Upper lobe of right lung (tissue), 1 donor: ENCODE measurements at regions not wholly inside any gene's neighbourhood (a gene's known extent, or its start where the extent isn't known, plus 50 kb on each side); places are given as distances from the start of the nearest gene placed in this dataset.

Source experiments
- ATAC-seq: fragments of 200-7000 bp; cut with Tn5 transposase; one replicate; pipeline ENCODE4 v1.9.1; 2020; ENCODE audit warnings: mild to moderate bottlenecking, moderate library complexity
- DNase-seq: peaks from one replicate; pipeline ENCODE4 v3.0.0-alpha.2; 2020
- H3K27ac ChIP-seq: fragments of 200-600 bp; one replicate; pipeline ENCODE4 v1.8.0; 2022
- H3K27me3 ChIP-seq: fragments of 200-600 bp; one replicate; pipeline ENCODE4 v1.8.0; 2022; ENCODE audit warnings: mild to moderate bottlenecking
- H3K36me3 ChIP-seq: fragments of 200-600 bp; one replicate; pipeline ENCODE4 v1.8.0; 2022
- H3K4me1 ChIP-seq: fragments of 200-600 bp; one replicate; pipeline ENCODE4 v1.8.0; 2022
- H3K4me3 ChIP-seq: fragments of 200-600 bp; one replicate; pipeline ENCODE4 v1.8.0; 2022; ENCODE audit warnings: mild to moderate bottlenecking
- H3K9me3 ChIP-seq: fragments of 200-600 bp; one replicate; pipeline ENCODE4 v1.8.0; 2022
- intact Hi-C: fragments of 100-400 bp; cut with DNase I; formaldehyde crosslinking; loops from one replicate; pipeline ENCODE4 v1.11.0; 2022
- TF ChIP-seq, protein P1 (sequence below): fragments of 200-600 bp; IDR thresholded peaks from one replicate; pipeline ENCODE4 v1.8.0; 2022; ENCODE audit warnings: antibody characterized with exemption
- donor health status: DM: no; HTN: yes; CAD: no; lungs with severe emphysema.

GRCh38 chr15:37481126-37481525 is 380.8 kb upstream of the MEIS2 start:
- ATAC-seq (no peak), DNase-seq (no peak)
- H3K4me1 ChIP-seq: no peaks in the 10 kb centered on the region
- H3K9me3 ChIP-seq: no peaks in the 10 kb centered on the region
- H3K36me3 ChIP-seq: no peaks in the 10 kb centered on the region
- intact Hi-C loops: no loop called here
- TF ChIP-seq, protein P1, sequence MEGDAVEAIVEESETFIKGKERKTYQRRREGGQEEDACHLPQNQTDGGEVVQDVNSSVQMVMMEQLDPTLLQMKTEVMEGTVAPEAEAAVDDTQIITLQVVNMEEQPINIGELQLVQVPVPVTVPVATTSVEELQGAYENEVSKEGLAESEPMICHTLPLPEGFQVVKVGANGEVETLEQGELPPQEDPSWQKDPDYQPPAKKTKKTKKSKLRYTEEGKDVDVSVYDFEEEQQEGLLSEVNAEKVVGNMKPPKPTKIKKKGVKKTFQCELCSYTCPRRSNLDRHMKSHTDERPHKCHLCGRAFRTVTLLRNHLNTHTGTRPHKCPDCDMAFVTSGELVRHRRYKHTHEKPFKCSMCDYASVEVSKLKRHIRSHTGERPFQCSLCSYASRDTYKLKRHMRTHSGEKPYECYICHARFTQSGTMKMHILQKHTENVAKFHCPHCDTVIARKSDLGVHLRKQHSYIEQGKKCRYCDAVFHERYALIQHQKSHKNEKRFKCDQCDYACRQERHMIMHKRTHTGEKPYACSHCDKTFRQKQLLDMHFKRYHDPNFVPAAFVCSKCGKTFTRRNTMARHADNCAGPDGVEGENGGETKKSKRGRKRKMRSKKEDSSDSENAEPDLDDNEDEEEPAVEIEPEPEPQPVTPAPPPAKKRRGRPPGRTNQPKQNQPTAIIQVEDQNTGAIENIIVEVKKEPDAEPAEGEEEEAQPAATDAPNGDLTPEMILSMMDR: no peak
- no peaks in the 10 kb centered on the region for H3K27me3 ChIP-seq
- no peak overlapping the region for H3K27ac ChIP-seq
- H3K4me3 ChIP-seq: no peak overlapping the region

- no peak overlapping the region for H3K4me3 ChIP-seq
- no peak for ATAC-seq
- H3K36me3 ChIP-seq: no peaks in the 10 kb centered on the region
- peak; percentile 48 for DNase-seq
- no peak overlapping the region for H3K27ac ChIP-seq
- no peaks in the 10 kb centered on the region for H3K27me3 ChIP-seq
- H3K4me1 ChIP-seq: no peaks in the 10 kb centered on the region
- intact Hi-C loops: no loop called here
- H3K9me3 ChIP-seq: no peaks in the 10 kb centered on the region
- TF ChIP-seq, protein P1: no peak
Observed at GRCh38 chr15:37483779-37484178, 383.4 kb upstream of the MEIS2 start.

GRCh38 chr15:37485056-37485455 is 384.7 kb upstream of the MEIS2 start:
- ATAC-seq: no peak
- Histone ChIP-seq H3K27me3 (no peaks in the 10 kb centered on the region), H3K9me3 (no peaks in the 10 kb centered on the region), H3K4me1 (no peaks in the 10 kb centered on the region), H3K4me3 (no peak overlapping the region), H3K36me3 (no peaks in the 10 kb centered on the region), H3K27ac (no peak overlapping the region)
- intact Hi-C loops: no loop called here
- TF ChIP-seq, protein P1: no peak
- DNase-seq: no peak

- Histone ChIP-seq H3K4me3 (no peak overlapping the region), H3K36me3 (no peaks in the 10 kb centered on the region), H3K9me3 (no peaks in the 10 kb centered on the region), H3K27ac (no peak overlapping the region), H3K4me1 (no peaks in the 10 kb centered on the region), H3K27me3 (no peaks in the 10 kb centered on the region)
- ATAC-seq: no peak
- no peak for DNase-seq
- intact Hi-C loops: no loop called here
- TF ChIP-seq, protein P1: no peak
Observed at GRCh38 chr15:37490707-37491106, 390.4 kb upstream of the MEIS2 start.

- no peaks in the 10 kb centered on the region for H3K9me3 ChIP-seq
- H3K27ac ChIP-seq: no peak overlapping the region
- no peak overlapping the region for H3K4me3 ChIP-seq
- DNase-seq (no peak), ATAC-seq (no peak)
- no peaks in the 10 kb centered on the region for H3K27me3 ChIP-seq
- no peaks in the 10 kb centered on the region for H3K4me1 ChIP-seq
- TF ChIP-seq, protein P1: no peak
- H3K36me3 ChIP-seq: no peaks in the 10 kb centered on the region
- intact Hi-C loops: no loop called here
Observed at GRCh38 chr15:37516621-37517020, 416.3 kb upstream of the MEIS2 start.

- no peak for ATAC-seq
- TF ChIP-seq, protein P1: no peak
- intact Hi-C loops: no loop called here
- no peak for DNase-seq
- Histone ChIP-seq H3K27me3 (no peaks in the 10 kb centered on the region), H3K4me3 (no peak overlapping the region), H3K4me1 (no peaks in the 10 kb centered on the region), H3K9me3 (no peaks in the 10 kb centered on the region), H3K27ac (no peak overlapping the region), H3K36me3 (no peaks in the 10 kb centered on the region)
Observed at GRCh38 chr15:37517191-37517895, 417.0 kb upstream of the MEIS2 start.
